SU-DHL-6 (cell line): ENCODE measurements at regions not wholly inside any gene's neighbourhood (a gene's known extent, or its start where the extent isn't known, plus 50 kb on each side); places are given as distances from the start of the nearest gene placed in this dataset.

Source experiments
- H2AFZ ChIP-seq: fragments of 200-600 bp; sonication (generic); 2 replicates; pipeline ENCODE4 v1.6.1; 2014; ENCODE audit warnings: low read depth, mild to moderate bottlenecking, moderate library complexity, mixed read lengths, antibody characterized with exemption, low read length; ENCODE audit not compliant: severe bottlenecking
- H3F3A ChIP-seq: fragments of 200-600 bp; shearing (Covaris generic); 2 replicates; pipeline ENCODE4 v1.6.0; 2016; ENCODE audit warnings: antibody characterized with exemption, mild to moderate bottlenecking; ENCODE audit not compliant: insufficient read depth
- H3K27ac ChIP-seq: fragments of 200-600 bp; sonication (generic); 2 replicates; pipeline ENCODE4 v1.5.1; 2016; ENCODE audit warnings: low read depth, mild to moderate bottlenecking, low read length, moderate library complexity, mixed read lengths
- H3K27me3 ChIP-seq: fragments of 200-600 bp; sonication (generic), shearing (Covaris generic); 2 replicates; pipeline ENCODE4 v1.6.0; 2014; ENCODE audit warnings: mild to moderate bottlenecking, low read length
- H3K36me3 ChIP-seq: fragments of 200-600 bp; sonication (generic); 2 replicates; pipeline ENCODE4 v1.6.1; 2014; ENCODE audit warnings: mild to moderate bottlenecking, low read length, mixed read lengths
- H3K4me2 ChIP-seq: fragments of 300-600, 200-600 bp; shearing (Covaris generic), sonication (generic); 2 replicates; pipeline ENCODE4 v1.6.0; 2014; ENCODE audit warnings: low read length, low read depth, mild to moderate bottlenecking; ENCODE audit not compliant: poor library complexity, severe bottlenecking
- H3K4me3 ChIP-seq: fragments of 200-600 bp; sonication (generic); 2 replicates; pipeline ENCODE4 v1.5.1; 2014; ENCODE audit warnings: antibody characterized with exemption, low read length, mild to moderate bottlenecking, mixed read lengths; ENCODE audit not compliant: insufficient read depth, poor library complexity, severe bottlenecking
- H3K79me2 ChIP-seq: fragments of 200-600 bp; sonication (generic); 2 replicates; pipeline ENCODE4 v1.6.1; 2014; ENCODE audit warnings: mild to moderate bottlenecking, low read length, moderate library complexity; ENCODE audit not compliant: insufficient read depth
- H3K9ac ChIP-seq: fragments of 200-600 bp; sonication (generic); 2 replicates; pipeline ENCODE4 v1.7.0; 2014; ENCODE audit warnings: mild to moderate bottlenecking, low read length
- H3K9me2 ChIP-seq: fragments of 200-600 bp; sonication (generic); replicated peaks from 2 replicates; pipeline ENCODE4 v1.6.1; 2014; ENCODE audit warnings: low read length; ENCODE audit not compliant: insufficient read depth
- H3K9me3 ChIP-seq: fragments of 200-600 bp; sonication (generic); 2 replicates; pipeline ENCODE4 v1.6.1; 2014; ENCODE audit warnings: low read length, mixed read lengths; ENCODE audit not compliant: insufficient read depth
- H4K20me1 ChIP-seq: fragments of 200-600 bp; sonication (generic); 2 replicates; pipeline ENCODE4 v1.6.1; 2014; ENCODE audit warnings: low read depth, mild to moderate bottlenecking, antibody characterized with exemption, low read length, moderate library complexity, mixed read lengths
- CTCF ChIP-seq: fragments of 200-600 bp; sonication (generic); IDR thresholded peaks from one replicate; pipeline ENCODE4 v1.5.1; 2017; ENCODE audit warnings: antibody characterized with exemption, mild to moderate bottlenecking, low read length, moderate library complexity; ENCODE audit not compliant: insufficient read depth, poor library complexity, severe bottlenecking
- EZH2phosphoT487 ChIP-seq: fragments of 200-600 bp; sonication (generic), shearing (Covaris generic); conservative IDR thresholded peaks from 2 replicates; pipeline ENCODE4 v1.6.1; 2018; ENCODE audit warnings: mild to moderate bottlenecking, antibody characterized with exemption, low read length, moderate library complexity, mixed read lengths

DNA sequence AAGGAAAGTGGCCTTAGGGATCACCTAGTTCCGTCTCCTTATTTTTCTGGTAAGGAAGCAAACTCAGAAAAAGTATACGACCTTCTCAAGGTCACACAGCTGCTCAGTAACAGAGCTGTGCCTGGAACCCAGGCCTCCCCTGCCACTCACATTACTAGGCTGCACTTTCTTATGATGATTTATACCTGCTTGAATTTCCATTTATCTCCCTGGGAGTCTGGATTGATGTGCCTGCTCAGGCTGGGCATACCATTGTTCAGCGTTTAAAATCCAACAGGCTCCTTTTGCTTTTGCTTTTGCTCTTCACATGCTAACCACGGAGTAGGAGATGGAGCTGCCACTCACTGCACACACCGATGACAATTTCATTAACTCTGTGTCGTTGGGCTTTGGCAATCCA, 241.0 kb downstream of the OLFM4 start:
- no peaks in the 10 kb centered on the region for H3K79me2 ChIP-seq
- no peak overlapping the region for H3K4me2 ChIP-seq
- H2AFZ ChIP-seq: no peak overlapping the region
- H3K9me2 ChIP-seq: no peaks in the 10 kb centered on the region
- TF ChIP-seq EZH2phosphoT487: no peak
- no peak for TF ChIP-seq CTCF
- no peaks in the 10 kb centered on the region for H4K20me1 ChIP-seq
- H3K27me3 ChIP-seq: no peaks in the 10 kb centered on the region
- no peak overlapping the region for H3K9ac ChIP-seq
- no peaks in the 10 kb centered on the region for H3K9me3 ChIP-seq
- no peaks in the 10 kb centered on the region for H3K36me3 ChIP-seq
- no peak overlapping the region for H3K27ac ChIP-seq
- no peaks in the 10 kb centered on the region for H3F3A ChIP-seq
- no peak overlapping the region for H3K4me3 ChIP-seq

DNA sequence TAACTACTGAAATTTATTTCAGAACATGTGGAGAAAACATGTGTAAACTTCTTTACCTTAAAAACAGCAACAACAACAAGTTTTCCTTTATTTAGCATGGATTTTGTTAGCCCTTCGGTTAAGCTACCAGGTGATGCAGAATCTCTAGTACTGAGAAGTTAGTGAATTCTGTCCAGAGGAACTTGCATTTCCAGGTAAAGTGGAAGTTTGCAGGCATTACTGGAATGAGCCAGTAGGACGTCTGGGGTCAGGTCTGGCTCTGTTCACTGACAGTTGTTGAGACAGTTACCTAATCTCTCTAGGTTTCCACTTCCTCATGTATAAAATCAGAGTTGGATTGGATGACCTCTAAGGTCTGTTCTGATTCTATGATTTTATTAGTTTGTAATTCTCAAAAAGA, 244.3 kb downstream of the OLFM4 start:
- Histone ChIP-seq H3K9me3 (no peaks in the 10 kb centered on the region), H3K36me3 (no peaks in the 10 kb centered on the region), H3K9me2 (no peaks in the 10 kb centered on the region), H3K27ac (no peak overlapping the region), H3K79me2 (no peaks in the 10 kb centered on the region), H3K9ac (no peak overlapping the region), H4K20me1 (no peaks in the 10 kb centered on the region), H2AFZ (no peak overlapping the region), H3K27me3 (no peaks in the 10 kb centered on the region), H3K4me2 (no peak overlapping the region), H3K4me3 (no peak overlapping the region), H3F3A (no peaks in the 10 kb centered on the region)
- TF ChIP-seq CTCF (no peak), EZH2phosphoT487 (no peak)

DNA sequence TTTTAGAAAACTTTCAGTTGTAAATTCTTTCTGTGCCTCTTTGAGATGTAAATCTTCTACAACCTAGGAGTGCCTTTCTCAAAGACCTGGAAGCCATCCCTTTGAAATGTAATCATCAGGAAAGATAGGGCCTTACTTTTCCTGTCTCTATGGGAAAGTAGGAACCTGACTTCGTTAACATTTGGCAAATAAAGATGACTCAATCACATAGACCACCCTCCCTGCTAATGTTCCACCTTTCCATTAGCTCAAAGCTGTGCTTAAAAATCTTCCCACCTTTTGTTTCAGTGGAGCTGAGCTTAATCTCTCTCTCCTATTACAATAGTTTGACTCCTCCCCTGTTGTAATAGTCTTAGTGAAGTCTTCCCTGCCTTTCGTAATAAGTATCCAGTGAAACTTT, 247.7 kb downstream of the OLFM4 start:
- no peaks in the 10 kb centered on the region for H3K36me3 ChIP-seq
- no peak overlapping the region for H3K27ac ChIP-seq
- no peak overlapping the region for H2AFZ ChIP-seq
- no peaks in the 10 kb centered on the region for H3K9me2 ChIP-seq
- no peaks in the 10 kb centered on the region for H4K20me1 ChIP-seq
- H3K4me3 ChIP-seq: no peak overlapping the region
- H3K9me3 ChIP-seq: no peaks in the 10 kb centered on the region
- no peaks in the 10 kb centered on the region for H3K27me3 ChIP-seq
- H3F3A ChIP-seq: no peaks in the 10 kb centered on the region
- no peak overlapping the region for H3K4me2 ChIP-seq
- no peaks in the 10 kb centered on the region for H3K79me2 ChIP-seq
- no peak overlapping the region for H3K9ac ChIP-seq
- TF ChIP-seq EZH2phosphoT487: no peak
- TF ChIP-seq CTCF: no peak

DNA sequence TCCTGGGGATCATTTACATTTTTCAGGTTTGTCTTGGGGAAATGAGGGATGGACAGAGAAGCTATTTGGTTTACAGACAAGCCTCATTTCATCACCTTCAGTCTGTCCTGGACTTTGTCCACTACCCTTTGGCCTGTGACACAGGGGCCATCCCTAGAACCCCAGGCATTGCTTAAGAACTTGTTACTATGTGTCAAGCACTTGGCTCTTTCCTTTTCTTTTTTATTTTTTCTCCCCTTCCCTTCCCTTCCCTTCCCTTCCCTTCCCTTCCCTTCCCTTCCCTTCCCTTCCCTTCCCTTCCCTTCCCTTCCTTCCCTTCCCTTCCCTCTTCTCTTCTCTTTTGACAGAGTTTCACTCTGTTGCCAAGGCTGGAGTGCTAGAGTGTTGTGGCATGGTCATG, 253.1 kb downstream of the OLFM4 start:
- Histone ChIP-seq H3K36me3 (no peaks in the 10 kb centered on the region), H4K20me1 (no peaks in the 10 kb centered on the region), H3K4me2 (no peak overlapping the region), H3K4me3 (no peak overlapping the region), H3K9me2 (no peaks in the 10 kb centered on the region), H3K9ac (no peak overlapping the region), H3K27ac (no peak overlapping the region), H2AFZ (no peak overlapping the region), H3K27me3 (no peaks in the 10 kb centered on the region), H3K9me3 (no peaks in the 10 kb centered on the region), H3F3A (no peaks in the 10 kb centered on the region), H3K79me2 (no peaks in the 10 kb centered on the region)
- TF ChIP-seq CTCF (no peak), EZH2phosphoT487 (no peak)
